ENCODE measurements at regions not wholly inside any gene's neighbourhood (a gene's known extent, or its start where the extent isn't known, plus 50 kb on each side); places are given as distances from the start of the nearest gene placed in this dataset.

- TF ChIP-seq CTCF (conservative IDR thresholded peaks at IDR 0.05) (no peak), EZH2 (IDR thresholded peaks at IDR 0.05; ENCODE audit: low read depth) (no peak)
Measured at GRCh38 chr6:169019111-169019510, 234.5 kb downstream of the THBS2 start.
